Left ventricle myocardium inferior (tissue), 1 donor: ENCODE measurements at regions not wholly inside any gene's neighbourhood (a gene's known extent, or its start where the extent isn't known, plus 50 kb on each side); places are given as distances from the start of the nearest gene placed in this dataset.

Experiments used
- DNase-seq: peaks from one replicate; pipeline ENCODE4 v3.0.0-alpha.2; 2020
- H3K27ac ChIP-seq: fragments of 200-600 bp; replicated peaks from 2 replicates; pipeline ENCODE4 v1.8.0; 2021
- H3K27me3 ChIP-seq: fragments of 200-600 bp; 2 replicates; pipeline ENCODE4 v1.8.0; 2021; ENCODE audit warnings: low read depth
- H3K36me3 ChIP-seq: fragments of 200-600 bp; 2 replicates; pipeline ENCODE4 v1.8.0; 2021
- H3K4me1 ChIP-seq: fragments of 200-600 bp; 2 replicates; pipeline ENCODE4 v1.8.0; 2021
- H3K4me3 ChIP-seq: fragments of 200-600 bp; 2 replicates; pipeline ENCODE4 v1.8.0; 2021; ENCODE audit warnings: mild to moderate bottlenecking, moderate library complexity
- H3K9me3 ChIP-seq: fragments of 200-600 bp; replicated peaks from 2 replicates; pipeline ENCODE4 v1.8.0; 2021
- CTCF ChIP-seq: fragments of 200-600 bp; IDR thresholded peaks from 2 replicates; pipeline ENCODE4 v1.8.0; 2021; ENCODE audit warnings: antibody characterized with exemption, mild to moderate bottlenecking, borderline replicate concordance
- intact Hi-C: fragments of 100-400 bp; cut with micrococcal nuclease; formaldehyde crosslinking; loops from one replicate; pipeline ENCODE4 v1.11.0; 2022
- donor health status: DM: no; HTN: yes; CAD: no; lungs with severe emphysema.

- intact Hi-C loops, result loop anchor here (5.0 to 10.0 kb wide), 2 partner anchors 471 to 699 kb away; partner anchors contain the start of gene FAM120B
These were observed 81.9 kb downstream of the ERMARD start for GRCh38 chr6:169833258-169833794.

DNA sequence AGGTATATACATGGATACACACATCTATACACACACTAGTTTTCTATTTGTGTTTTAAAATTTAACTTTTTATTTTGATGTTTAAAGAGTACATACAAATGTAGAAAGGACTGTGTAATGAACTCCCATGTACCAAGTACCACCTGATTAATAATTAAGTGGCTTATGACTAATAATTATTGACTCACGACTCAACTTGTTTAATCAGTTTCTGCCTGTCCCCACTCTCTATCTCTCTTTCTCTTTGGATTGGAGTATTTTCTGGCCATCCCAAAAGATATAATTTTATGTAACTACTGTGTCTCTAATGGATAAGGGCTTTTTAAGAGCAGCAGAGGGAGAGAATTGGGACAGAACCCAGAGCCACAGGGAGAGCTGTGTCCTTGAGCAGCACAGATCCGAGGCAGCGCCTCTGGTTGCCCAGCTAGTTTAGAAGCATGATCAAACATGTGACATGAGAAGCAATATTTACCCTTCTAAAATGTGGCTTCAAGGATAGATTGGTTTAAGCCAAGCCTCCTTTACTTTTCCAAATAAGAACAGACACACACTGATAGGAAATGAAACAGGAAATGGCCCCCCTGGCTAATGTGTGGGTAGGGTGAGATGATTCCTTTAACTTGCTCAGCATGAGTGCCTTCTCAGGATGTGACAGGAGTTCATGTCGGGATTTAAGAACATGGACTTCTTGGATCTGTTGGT lies 81.0 kb downstream of the ERMARD start:
- H3K27ac ChIP-seq, result no peak overlapping the region
- peaks cover 26% of the 10 kb centered on the region for H3K27me3 ChIP-seq
- no peak overlapping the region for H3K4me3 ChIP-seq
- H3K9me3 ChIP-seq, result no peaks in the 10 kb centered on the region
- no peak for TF ChIP-seq CTCF
- intact Hi-C loops, result loop anchor here (5.0 to 10.0 kb wide), 2 partner anchors 472 to 700 kb away; partner anchors contain the start of gene FAM120B
- no peaks in the 10 kb centered on the region for H3K36me3 ChIP-seq
- peaks cover 8% of the 10 kb centered on the region for H3K4me1 ChIP-seq
- no peak for DNase-seq

More at GRCh38 chr6:169833258-169833794, 81.9 kb downstream of the ERMARD start:
- no peaks in the 10 kb centered on the region for H3K36me3 ChIP-seq
- peaks cover 12% of the 10 kb centered on the region for H3K4me1 ChIP-seq
- H3K27me3 ChIP-seq, result peaks cover 31% of the 10 kb centered on the region
- no peak overlapping the region for H3K4me3 ChIP-seq
- H3K9me3 ChIP-seq, result no peaks in the 10 kb centered on the region
- no peak for TF ChIP-seq CTCF
- no peak for DNase-seq
- H3K27ac ChIP-seq, result no peak overlapping the region

DNA sequence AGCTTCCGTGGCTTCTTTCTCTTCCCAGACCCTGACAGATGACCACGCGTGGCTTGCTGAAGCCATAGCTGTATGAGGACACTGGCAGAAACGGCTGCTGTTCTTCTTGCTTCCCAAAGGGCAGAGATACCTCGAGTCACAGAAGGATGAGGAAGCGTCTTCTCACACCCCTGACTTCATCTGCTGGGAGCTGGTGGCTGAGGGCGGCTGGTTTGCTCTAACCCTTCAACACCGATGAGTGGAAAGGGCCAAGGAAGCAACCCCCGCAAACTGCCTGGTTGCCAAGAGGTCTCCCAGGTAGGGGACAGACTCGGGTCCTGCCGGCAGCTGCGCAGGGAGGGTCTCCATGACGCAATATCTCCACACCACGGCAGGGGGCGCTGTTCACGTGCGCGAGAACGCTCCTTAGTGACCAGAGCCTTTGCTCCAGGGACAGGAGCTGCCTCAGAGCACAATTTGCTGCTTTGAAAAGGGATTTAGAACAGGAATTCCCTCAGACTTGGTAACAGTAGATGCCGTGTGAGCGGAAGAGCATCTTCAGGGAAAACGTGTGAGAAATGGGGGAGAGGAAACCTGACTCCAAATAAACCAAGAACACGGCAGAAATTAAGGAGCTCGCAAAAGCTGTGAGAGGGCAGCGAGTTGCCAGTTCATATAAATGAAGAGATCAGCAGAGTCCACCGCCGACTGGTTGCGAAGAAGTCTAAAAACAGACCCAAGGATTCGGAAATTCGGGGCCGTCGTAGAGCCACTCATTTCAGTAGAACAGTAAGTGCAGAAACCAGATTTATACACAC lies 80.2 kb downstream of the ERMARD start:
- no peak overlapping the region for H3K27ac ChIP-seq
- intact Hi-C loops, result loop anchor here (5.0 to 10.0 kb wide), 2 partner anchors 473 to 701 kb away; partner anchors contain the start of gene FAM120B
- H3K4me3 ChIP-seq, result no peak overlapping the region
- DNase-seq, result peak; percentile 72
- peaks cover 26% of the 10 kb centered on the region for H3K27me3 ChIP-seq
- H3K36me3 ChIP-seq, result no peaks in the 10 kb centered on the region
- H3K4me1 ChIP-seq, result peaks cover 8% of the 10 kb centered on the region
- TF ChIP-seq CTCF, result peak; percentile 94
- peaks cover 2% of the 10 kb centered on the region for H3K9me3 ChIP-seq
